Muscle of arm (tissue), 1 donor: ENCODE measurements at regions not wholly inside any gene's neighbourhood (a gene's known extent, or its start where the extent isn't known, plus 50 kb on each side); places are given as distances from the start of the nearest gene placed in this dataset.
"Not testable (repeated sequence)": the region's sequence is repeated elsewhere in the genome, so short reads cannot be mapped to it uniquely, and the experiment has no call there.

Experiments used
- DNase-seq: peaks from one replicate; pipeline ENCODE4 v3.0.0-alpha.2; 2013

DNA sequence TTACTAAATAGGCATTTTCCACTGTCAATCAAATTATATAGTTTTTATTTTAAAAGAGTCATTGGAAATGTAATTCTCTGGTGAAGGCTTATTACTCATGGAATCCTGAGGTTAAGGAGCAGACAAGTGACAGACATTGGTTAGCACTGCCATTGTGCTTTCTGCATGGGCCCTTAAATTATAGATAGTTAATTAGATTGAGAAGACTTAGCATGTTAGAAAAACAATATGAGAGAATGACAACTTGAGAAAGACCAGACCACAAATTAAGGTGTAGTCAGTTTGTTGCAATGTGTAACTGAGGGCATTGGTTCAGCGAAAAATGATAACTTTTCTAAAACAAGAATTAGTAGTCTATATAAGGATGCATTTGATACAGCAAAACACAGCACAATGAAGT, 195.5 kb downstream of the SLITRK6 start:
- DNase-seq: no peak

DNA sequence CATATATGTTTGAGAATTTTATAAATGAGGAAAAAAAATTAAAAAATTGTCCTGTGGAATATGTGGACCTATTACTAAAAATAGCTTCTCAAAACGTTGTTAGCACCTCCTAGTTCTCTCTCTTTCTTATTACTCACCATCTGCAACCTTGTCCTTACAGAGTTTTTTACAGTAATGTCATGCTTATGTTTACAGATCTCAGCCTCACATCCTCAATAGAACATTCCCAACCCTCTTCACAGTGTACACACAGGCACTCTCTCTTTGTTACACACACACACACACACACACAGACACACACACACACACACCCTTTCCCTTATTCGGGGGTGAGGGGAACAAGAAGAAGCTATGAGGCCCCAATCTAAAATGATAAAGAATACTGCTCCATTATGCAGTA, 197.7 kb downstream of the SLITRK6 start:
- DNase-seq: no peak

DNA sequence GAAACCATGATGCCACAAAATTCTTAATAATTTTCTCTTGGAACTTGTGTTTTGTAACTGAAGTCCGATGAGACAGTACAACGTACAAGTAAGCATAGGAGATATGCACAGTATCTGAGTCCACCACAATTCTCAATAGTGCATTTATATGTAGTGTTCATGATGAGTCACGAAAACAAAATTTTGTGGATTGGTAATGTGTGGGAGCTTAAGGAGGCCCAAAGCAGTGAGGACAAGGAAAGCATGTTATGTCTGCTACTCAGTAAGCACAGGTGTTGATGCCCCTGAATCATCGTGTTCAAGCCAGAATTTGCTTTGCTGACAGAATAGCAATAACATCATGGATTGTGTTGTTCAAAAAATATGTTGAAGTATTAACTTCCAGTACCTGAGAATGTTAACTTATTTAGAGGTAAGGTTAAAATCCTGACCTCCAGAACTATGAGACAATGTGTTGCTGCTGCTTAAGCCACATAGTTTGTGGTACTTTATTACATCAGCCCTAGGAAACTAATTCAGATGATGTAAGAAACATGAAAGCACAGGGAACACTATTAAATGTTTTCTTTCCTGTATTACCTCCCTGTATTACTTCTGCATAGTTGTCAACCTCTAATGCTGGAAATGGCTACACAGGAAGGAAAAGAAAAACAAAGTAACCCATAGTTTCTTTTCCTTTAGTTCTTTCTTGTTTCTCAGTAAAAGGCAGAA, 201.3 kb downstream of the SLITRK6 start:
- no peak for DNase-seq

DNA sequence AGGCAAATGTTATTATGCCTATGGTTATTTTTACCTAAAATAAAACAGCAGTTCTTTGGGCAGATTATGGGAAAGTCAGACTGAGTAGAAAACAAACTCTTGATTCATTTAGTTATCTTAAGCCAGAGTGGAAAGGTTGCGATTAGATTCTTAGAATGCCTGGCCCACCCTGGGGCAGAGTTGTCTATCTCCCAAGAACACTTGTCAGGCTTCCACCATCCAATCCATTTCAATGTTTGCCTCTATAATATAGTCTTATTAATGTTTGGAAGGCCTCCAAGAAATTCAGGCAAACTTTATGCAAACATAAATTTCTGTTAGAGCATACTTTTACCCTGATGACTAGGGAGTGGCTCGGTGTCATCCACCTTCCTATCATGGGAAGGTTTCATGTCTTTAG, 207.0 kb downstream of the SLITRK6 start:
- DNase-seq: no peak

DNA sequence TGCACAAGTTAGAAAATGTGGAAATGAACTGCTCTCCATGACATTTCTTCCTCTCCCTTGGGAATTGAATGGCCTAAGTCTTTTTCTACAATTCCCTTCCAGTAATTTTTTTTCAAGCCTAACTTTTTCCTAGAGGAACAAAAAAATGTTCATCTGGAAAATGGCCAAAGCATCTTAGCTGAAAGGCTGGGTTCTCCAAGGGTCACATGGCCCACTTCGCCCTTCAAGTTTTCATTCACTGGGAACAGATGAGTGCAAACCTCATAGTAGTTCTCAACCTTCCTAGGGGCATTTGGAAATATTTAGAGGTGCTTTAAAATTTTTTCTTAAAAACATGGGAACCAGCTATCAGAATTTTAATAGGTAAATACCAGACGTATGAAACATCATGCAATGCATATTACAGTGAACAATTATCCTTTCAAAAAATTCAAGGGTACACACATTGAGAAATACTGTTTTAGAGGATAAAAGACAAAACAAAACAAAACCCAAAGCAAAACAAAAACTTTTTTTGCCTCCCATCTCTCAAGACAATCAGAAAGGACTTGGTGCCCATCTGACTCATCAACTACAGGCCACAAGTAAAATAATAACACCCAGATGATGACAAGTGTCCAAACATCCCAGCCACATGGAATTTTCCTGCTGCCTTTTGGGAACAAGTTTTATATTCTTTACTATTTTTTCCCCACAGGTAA, 208.8 kb downstream of the SLITRK6 start:
- no peak for DNase-seq

DNA sequence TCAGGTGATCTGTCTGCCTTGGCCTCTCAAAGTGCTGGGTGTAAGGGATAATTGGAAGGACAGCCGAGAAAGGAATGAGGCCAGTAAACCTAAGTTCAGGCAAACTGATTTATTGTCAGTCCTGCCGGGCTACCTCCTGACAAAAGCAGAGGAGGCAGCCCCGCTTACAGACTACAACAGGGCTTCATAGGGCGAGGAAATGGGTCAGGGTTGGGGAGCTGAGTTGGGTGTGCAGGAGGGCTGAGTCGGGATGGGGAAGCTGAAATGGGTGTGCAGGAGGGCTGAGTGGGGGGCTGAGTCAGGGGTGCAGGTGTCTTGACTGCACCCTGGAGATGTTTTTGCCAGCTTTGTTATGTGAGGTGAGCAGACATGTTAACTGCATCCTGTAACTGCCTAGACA, 210.2 kb downstream of the SLITRK6 start:
- DNase-seq: no peak

DNA sequence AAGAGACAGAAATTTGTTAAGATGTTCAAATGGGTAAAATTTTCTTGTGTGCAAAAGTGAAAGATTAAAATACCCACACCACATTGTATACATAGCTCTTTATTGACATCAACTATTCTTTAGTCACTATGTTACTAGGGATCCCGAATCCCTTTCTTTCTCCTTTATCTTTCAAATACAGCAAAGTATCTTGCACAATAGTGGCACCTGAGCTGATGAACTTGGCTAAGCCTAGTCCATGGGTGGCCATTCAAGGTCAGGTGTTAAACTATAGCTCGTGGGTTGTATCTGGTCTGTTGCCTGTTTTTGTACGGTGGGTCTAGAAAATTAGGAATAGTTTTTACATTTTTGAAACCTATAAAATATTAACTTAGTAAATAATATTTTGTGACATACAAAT, 210.9 kb downstream of the SLITRK6 start:
- DNase-seq: no peak

DNA sequence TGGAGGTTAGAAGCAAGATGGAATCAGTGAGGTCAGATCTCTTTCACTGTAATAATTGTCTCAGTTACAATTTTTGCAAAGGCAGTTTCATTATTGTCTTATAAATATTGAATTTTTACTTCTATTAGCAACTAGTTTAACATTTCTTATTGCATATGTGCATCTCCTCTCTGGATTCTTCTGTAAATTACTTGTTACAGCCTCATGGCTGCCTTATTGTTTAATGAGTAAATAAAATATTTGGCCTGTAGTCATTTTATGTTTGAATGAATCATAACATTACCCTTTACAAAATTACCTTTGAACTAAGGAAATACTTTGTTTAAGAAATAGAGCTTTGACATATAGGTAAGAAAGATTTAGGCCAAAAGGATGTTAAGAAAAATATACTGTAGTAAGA, 212.4 kb downstream of the SLITRK6 start:
- DNase-seq: no peak

DNA sequence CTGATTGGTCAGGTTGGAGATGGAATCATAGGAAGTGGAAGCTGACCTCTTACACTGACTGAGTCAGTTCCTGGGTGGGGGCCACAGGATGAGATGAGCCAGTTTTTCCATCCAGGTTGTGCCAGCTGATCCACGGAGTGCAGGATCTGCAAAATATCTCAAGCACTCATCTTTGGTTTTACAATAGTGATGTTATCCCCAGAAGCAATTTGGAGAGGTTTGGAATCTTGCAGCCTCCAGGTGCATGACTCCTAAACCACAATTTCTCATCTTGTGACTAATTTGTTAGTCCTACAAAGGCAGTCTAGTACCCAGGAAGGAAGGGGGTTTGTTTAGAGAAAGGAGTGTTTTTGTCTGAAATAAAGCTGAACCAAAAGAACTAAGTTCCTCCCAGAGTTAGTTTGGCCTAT, 212.8 kb downstream of the SLITRK6 start:
- DNase-seq: no peak

DNA sequence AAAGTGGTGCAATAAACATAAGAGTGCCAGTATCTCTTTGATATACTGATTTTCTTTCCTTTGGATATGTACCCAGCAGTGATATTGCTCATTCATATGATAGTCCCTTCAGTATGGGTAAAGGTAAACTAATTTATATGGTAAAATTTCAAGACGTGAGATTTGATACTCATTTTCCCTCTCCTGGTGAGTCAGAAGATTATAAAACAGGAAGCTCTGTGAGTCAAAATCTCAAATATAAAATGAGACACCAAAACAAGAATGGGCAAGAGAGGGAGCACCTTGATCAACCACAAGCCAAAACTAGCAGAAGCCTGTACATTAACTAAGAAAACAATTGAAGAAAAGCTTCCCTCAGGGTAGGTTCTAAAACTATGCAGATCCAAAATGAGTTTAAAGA, 216.3 kb downstream of the SLITRK6 start:
- no peak for DNase-seq

DNA sequence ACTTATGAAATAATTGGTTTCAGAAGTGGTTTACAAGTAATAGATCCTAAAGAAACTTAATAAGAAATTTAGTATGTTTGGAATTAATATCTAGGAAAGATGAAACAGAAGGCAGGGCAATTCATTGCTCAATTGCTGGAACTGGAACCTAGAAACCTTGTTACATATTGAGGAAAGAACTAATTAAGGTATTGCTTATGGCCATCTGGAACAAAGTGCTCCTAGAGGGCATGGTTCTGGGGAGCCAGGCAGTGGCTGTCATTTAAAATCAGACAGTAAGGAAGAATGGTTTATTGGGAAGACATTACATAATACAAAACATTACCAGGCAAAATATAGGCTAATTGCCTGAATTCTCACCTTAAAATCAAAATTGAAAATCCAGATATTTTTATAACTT, 224.1 kb downstream of the SLITRK6 start:
- DNase-seq: no peak

DNA sequence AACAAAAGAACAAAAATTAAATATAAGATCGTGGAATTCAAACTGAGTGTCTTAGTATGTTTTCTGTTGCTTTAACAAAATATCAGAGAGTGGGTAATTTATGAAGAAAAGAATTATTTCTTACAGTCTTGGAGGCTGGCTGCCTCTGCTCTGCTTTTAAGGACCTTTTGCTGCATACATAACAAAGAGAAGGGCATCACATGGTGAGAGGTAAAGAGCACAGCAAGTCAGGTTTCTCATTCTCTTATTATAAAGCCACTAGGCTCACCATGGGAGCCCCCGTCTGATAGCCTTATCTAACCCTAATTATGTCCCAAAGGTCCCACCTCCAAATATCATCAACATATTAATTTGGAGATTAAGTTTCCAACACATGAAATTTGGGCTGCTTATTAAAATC, 231.3 kb downstream of the SLITRK6 start:
- no peak for DNase-seq

DNA sequence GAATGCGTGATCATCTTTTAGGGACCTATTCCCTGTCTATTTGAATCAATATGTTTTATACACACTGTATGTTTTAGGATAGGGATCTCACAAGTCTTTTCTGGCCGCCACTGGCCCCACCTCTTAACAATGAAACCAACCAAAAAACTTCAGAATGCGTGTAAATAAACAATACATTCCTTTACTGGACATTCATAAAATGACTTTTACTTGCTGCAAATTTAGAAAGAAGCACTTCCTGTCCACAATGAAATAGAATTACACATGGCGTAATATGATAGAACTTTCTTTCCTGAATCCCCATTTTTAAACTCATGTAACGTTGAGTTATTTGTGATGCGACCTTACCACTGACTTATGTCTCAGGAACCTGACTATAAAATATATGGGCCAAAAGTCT, 233.6 kb downstream of the SLITRK6 start:
- DNase-seq: no peak

DNA sequence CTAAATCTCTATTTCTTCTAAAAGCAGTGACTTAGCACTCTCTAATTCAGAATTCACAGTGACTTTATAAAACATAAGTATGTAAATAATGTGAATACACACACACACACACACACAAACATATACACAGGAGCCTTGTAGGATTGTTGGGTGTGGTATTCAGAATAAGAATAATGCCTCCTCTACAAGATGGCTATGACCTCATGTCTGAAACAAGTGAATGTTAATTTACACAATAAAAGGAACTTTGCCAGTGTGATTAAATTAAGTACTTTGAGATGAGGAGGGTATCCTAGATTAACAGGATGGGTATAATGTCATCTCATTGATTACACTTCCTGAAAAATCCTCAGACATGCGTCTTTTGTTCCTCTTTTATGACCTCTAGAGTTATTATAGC, 234.6 kb downstream of the SLITRK6 start:
- DNase-seq: no peak

DNA sequence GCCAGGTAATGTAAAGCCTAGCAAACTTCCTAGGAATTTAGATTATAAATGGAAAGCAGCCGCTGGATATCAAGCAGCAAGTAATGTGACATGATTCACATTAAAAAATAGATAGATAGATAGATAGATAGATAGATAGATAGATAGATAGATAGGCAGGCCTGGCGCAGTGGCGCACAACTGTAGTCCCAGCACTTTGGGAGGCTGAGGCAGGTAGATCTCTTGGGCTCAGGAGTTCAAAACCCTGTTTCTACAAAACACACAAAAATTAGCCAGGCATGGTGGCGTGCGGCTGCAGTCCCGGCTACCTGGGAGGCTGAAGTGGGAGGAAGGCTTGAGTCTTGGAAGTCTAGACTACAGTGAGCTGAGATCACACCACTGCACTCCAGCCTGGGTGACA, 236.9 kb downstream of the SLITRK6 start:
- no peak for DNase-seq

DNA sequence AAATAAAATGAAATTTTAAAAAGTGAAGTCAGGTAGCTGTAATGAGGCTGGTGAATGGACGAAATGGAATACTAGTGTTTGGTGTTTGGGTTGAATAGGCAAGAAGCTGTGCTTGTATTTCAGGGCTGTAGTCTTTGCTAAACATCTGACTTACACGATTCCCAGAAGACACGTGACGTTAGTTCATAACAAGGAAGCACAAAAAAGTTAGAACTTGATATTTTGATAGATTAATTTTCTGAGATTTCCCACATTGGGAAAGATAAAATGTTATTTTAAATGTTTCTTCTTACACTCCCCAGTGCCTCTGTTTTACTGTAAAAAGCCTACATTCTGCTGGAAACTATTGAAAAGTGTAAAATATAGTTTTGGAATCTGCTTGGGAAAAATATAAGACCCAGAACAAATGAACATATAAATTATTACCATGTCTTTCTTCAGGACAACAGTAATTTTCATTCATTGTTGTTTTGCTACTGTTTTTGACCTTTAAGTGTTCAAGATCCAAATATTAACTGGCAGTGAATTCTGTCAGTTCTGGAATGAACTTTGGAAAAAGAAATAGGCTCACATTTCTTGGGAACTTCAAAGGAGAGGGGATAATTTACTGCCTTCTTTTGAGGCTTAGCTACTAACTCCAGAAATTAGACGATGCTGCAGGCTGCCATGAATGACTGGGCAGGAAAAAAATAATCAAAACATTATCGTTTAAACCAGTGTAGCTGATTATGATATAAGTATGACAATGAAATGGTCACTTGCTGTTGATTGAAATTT, 241.3 kb downstream of the SLITRK6 start:
- DNase-seq: no peak

DNA sequence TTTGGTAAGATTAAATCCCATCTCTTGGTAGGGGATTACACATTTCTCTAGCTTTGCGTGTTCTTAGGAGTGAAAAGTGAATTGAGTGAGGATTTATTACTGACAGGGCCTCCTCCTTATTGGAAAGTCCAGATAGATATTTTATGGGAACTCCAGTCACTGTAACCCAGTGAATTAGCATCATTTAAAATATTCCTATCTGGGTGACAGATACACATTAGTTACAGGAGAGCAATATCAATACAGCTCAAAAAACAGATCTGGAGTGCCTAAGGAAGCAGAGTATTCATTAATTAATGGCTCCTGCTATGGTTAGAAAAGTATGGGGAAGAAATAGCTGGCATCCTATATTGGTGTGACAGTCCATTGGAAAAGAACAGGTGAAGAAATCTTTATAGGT, 248.2 kb downstream of the SLITRK6 start:
- no peak for DNase-seq

DNA sequence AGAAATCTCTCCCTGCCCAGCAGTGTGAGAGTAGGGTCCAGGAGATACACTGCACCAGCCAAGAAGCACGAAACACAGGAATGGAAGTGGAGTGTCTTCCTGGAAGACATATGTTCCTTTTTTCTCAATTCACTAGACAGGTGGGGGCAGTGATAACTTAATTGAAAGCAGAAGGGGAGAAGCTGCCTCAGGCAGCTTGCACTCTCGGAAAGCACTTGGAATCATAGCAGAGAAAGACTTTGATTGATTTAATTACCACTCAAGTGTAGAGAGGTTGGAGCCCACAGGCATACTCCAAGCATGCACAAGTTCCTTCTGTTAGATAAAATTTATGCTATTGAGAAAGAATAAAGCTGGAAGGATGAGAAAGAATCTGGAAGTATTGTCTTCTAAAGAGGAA, 249.4 kb downstream of the SLITRK6 start:
- no peak for DNase-seq

DNA sequence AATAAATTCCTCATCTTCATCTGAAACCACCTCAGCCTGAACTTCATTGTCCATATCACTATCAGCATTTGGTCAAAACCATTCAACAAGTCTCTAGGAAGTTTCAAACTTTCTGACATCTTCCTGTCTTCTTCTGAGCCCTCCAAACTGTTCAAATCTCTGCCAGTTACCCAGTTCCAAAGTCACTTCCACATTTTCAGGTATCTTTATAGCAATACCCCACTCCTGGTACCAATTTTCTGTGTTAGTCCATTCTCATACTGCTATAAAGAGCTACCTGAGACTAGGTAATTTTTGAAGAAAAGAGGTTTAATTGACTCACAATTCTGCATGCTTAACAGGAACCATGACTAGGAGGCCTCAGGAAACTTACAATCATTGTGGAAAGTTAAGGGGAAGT, 250.4 kb downstream of the SLITRK6 start:
- DNase-seq: not testable (repeated sequence)

DNA sequence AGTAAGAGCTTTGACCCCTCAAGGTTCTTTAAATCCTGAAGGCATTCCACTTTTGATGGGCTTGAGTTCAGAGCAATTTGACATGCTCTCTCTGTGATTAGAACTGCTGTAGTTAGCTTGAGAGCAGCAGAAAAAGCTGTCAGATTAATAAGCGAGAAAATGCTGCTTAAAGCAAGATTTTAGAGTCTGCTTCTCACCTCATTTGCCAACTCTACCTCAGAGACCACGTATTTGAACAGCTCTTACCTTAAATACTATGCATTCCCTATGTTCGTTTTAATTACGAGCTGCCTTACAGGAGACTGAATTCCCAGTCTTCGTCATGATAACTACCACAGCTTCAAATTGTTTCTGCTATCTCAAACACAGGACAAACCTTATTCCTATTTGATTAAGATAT, 253.4 kb downstream of the SLITRK6 start:
- no peak for DNase-seq

DNA sequence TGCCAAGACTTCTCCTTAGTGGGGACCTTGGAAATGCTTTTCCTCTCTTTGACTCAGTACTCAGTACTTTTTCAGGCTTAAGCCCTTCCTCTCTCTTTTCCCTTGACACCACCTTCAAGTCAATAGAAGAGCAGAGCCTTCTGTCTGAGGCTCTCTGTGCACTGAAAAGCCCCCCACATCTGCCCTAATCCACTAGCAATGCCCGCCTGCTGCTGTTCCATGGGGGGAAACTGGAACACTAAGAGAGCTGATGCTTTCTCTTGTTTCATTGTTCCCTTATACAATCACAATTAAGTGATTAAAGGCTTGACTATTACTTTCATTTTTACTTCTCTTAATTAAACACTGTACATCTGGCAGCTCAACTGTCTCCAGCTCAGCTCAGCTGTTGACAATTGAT, 254.5 kb downstream of the SLITRK6 start:
- DNase-seq: no peak

DNA sequence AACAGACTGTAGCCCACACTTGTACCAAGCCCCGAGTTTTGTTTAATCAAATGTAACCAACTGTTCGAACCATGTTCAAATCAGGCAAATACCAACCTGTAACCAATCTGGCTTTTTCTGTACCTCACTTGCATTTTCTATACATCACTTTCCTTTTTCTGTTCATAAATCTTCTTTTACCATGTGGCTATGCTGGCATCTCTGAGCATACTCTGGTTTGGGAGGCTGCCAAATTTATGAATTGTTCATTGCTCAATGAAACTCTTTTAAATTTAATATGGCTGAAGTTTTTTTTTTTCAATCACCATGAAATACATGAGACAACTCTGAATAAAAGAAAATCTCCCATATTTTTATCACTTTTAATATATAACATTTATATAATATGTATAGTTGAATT, 256.1 kb downstream of the SLITRK6 start:
- DNase-seq: no peak

DNA sequence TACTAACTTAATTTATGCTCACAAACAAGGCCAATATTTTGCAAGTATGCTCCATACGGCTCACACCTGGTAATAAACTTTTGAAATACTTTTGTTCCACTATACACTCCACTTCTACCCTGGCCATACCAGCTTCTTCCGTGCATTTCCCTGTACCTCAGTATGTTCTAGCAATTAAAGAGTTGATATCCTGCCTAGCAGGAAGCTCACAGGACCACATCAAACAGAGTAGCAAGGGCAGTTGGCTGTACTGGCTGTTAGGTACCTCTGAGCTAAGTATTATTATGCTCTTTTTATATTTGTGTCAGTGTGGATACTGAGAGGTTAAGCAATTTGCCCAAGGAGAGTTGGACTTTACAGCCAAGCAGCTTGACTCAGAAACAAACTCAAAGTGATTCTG, 257.7 kb downstream of the SLITRK6 start:
- no peak for DNase-seq
